ENCODE measurements at regions not wholly inside any gene's neighbourhood (a gene's known extent, or its start where the extent isn't known, plus 50 kb on each side); places are given as distances from the start of the nearest gene placed in this dataset.

DNA sequence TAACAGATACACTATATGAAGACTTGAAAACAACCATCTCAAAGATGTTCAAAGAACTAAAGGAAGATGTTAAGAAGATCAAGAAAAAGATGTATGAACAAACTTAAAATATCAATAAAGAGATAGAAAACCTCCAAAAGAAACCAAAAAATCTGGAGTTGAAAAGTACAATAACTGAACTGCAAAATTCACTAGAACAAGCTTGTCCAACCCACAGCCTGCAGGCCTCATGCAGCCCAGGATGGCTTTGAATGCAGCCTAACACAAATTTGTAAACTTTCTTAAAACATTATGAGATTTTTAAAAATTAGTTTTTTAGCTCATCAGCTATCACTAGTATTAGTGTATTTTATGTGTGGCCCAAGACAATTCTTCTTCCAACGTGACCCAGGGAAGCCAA, 77.0 kb upstream of the DCTD start:
- Histone ChIP-seq H3K27ac (no peak overlapping the region), H3K27me3 (no peaks in the 10 kb centered on the region), H3K9me3 (peaks cover 0 to 42% (median 15%) of the 10 kb centered on the region in 12 donors), H3K36me3 (no peaks in the 10 kb centered on the region), H3K4me1 (no peaks in the 10 kb centered on the region), H3K4me3 (no peak overlapping the region)
- ATAC-seq (no peak), DNase-seq (no peak)
- TF ChIP-seq, protein P1, sequence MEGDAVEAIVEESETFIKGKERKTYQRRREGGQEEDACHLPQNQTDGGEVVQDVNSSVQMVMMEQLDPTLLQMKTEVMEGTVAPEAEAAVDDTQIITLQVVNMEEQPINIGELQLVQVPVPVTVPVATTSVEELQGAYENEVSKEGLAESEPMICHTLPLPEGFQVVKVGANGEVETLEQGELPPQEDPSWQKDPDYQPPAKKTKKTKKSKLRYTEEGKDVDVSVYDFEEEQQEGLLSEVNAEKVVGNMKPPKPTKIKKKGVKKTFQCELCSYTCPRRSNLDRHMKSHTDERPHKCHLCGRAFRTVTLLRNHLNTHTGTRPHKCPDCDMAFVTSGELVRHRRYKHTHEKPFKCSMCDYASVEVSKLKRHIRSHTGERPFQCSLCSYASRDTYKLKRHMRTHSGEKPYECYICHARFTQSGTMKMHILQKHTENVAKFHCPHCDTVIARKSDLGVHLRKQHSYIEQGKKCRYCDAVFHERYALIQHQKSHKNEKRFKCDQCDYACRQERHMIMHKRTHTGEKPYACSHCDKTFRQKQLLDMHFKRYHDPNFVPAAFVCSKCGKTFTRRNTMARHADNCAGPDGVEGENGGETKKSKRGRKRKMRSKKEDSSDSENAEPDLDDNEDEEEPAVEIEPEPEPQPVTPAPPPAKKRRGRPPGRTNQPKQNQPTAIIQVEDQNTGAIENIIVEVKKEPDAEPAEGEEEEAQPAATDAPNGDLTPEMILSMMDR (IDR thresholded peaks at IDR 0.05) = no peak
- TF ChIP-seq POLR2A (IDR thresholded peaks at IDR 0.05) = no peak
- WGBS, 4 donors = 88 to 95% (median 90%) methylated on average over 1 of the region's 1 CpG
- intact Hi-C loops (cut with DNase I) = no loop called here

DNA sequence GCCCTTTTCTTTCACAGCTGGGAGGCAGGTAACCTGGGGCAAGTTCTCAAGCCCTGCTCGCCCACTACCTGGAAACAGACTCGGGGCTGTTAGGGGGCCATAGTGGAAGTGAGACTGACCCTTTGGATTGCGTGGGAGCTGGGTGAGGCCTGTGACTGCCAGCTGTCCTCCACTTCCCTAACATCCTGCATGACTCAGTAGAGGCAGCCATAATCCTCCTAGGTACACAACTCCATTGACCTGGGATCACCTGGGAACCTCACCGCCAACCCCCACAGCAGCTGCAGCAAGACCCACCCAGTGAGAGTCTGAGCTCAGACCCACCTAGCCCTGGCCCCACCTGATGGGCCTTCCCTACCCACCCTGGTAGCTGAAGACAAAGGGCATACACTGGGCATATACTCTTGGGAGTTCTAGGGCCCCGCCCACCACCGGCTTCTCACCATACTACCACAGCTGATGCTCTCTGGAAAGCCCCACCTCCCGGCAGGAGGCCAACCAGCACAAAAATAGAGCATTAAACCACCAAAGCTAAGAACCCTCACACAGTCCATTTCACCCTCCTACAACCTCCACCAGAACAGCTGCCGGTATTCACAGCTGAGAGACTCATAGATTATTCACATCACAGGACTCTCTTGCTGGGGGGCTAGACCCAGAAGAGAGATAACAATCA, 61.1 kb upstream of the DCTD start:
- TF ChIP-seq POLR2A (IDR thresholded peaks at IDR 0.05) = no peak
- TF ChIP-seq, protein P1 (IDR thresholded peaks at IDR 0.05) = no peak

DNA sequence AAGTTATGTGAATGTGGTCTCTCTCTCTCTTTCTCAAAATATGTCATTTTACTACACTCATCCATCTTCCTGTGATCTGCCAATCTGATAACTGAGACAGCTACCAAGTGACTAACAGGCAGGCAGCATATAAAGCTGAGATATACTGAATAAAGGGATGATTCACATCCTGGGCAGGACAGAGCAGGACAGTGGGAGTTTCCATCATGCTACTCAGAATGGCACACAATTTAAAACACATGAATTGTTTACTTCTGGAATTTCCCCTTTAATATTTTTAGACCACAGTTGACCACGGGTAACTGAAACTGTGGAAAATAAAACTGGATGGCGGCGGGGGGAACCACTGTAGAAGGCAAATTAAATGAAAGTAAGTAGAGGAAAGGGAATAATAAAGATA, 58.6 kb upstream of the DCTD start:
- WGBS, 4 donors = 40 to 59% (median 52%) methylated on average over 3 of the region's 3 CpGs
- no peaks in the 10 kb centered on the region for H3K27me3 ChIP-seq
- H3K4me1 ChIP-seq = peaks cover 0 to 7% (median 0%) of the 10 kb centered on the region in 12 donors
- no peaks in the 10 kb centered on the region for H3K36me3 ChIP-seq
- ATAC-seq = peak in 3 of 4 donors; percentile 51 to 68 (median 54)
- intact Hi-C loops (cut with DNase I) = no loop called here
- DNase-seq = no peak
- H3K9me3 ChIP-seq = no peaks in the 10 kb centered on the region
- TF ChIP-seq, protein P1 (IDR thresholded peaks at IDR 0.05) = no peak
- TF ChIP-seq POLR2A (IDR thresholded peaks at IDR 0.05) = no peak
- peak overlapping the region in 1 of 12 donors; percentile 42 for H3K27ac ChIP-seq
- no peak overlapping the region for H3K4me3 ChIP-seq

More for the DNA sequence above, 61.1 kb upstream of the DCTD start:
- Histone ChIP-seq H3K27me3 (no peaks in the 10 kb centered on the region), H3K4me3 (no peak overlapping the region), H3K9me3 (no peaks in the 10 kb centered on the region), H3K27ac (no peak overlapping the region), H3K36me3 (no peaks in the 10 kb centered on the region), H3K4me1 (peaks cover 0 to 7% (median 0%) of the 10 kb centered on the region in 12 donors)
- 64 to 79% (median 68%) methylated on average over 4 to 8 of the region's 8 CpGs for WGBS, 4 donors
- ATAC-seq (no peak), DNase-seq (no peak)
- intact Hi-C loops (cut with DNase I) = no loop called here

DNA sequence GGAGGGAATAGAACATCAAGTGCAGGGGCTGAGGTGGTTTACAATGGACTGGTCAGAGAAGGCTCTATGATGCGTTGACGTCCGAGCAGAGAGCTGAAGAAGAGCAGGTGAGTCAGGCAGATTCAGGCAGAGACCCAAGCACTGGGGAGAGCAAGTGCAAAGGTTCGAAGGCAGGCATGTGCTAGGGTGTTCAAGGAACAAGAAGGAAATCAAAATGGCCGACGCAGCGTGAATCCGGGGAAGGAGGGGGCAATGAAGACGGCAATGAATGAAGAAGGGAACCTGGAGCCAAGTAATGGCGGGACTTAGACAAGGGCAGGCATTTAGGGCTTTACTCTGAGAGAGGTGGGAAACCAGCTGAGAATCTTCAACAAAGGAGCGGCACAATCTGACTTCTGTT, 56.8 kb upstream of the DCTD start:
- intact Hi-C loops (cut with DNase I) = no loop called here
- DNase-seq (no peak), ATAC-seq (no peak)
- peaks cover 0 to 7% (median 0%) of the 10 kb centered on the region in 9 donors for H3K27me3 ChIP-seq
- no peaks in the 10 kb centered on the region for H3K9me3 ChIP-seq
- no peaks in the 10 kb centered on the region for H3K36me3 ChIP-seq
- no peak overlapping the region for H3K27ac ChIP-seq
- WGBS, 4 donors = 91 to 92% (median 92%) methylated on average over 11 of the region's 11 CpGs
- TF ChIP-seq, protein P1 (IDR thresholded peaks at IDR 0.05) = no peak
- no peak for TF ChIP-seq POLR2A (IDR thresholded peaks at IDR 0.05)
- H3K4me3 ChIP-seq = no peak overlapping the region
- H3K4me1 ChIP-seq = peaks cover 0 to 7% (median 0%) of the 10 kb centered on the region in 12 donors
